ENCODE measurements at regions not wholly inside any gene's neighbourhood (a gene's known extent, or its start where the extent isn't known, plus 50 kb on each side); places are given as distances from the start of the nearest gene placed in this dataset.

GRCh38 chr5:114296191-114296590 is 65.7 kb upstream of the KCNN2 start:
- no peak for DNase-seq

DNA sequence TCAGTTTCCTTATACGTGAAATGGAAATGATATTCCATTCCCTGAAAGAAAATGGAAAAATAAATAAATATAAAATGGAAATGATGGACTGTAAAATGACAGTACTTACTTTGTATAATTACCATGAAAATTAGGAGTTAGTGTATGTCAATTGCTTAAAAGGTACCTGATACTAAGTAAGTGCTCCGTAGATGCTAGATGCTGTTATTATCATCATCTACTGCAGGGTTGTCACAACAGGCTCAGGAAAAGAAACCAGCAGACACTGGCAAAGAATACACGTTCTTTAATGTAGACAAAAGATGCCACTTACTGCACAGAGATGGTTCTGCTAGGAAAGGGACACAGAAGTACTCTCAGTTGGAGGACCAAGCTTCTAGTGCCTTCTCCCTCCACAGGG is 64.0 kb upstream of the KCNN2 start:
- DNase-seq, result no peak

DNA sequence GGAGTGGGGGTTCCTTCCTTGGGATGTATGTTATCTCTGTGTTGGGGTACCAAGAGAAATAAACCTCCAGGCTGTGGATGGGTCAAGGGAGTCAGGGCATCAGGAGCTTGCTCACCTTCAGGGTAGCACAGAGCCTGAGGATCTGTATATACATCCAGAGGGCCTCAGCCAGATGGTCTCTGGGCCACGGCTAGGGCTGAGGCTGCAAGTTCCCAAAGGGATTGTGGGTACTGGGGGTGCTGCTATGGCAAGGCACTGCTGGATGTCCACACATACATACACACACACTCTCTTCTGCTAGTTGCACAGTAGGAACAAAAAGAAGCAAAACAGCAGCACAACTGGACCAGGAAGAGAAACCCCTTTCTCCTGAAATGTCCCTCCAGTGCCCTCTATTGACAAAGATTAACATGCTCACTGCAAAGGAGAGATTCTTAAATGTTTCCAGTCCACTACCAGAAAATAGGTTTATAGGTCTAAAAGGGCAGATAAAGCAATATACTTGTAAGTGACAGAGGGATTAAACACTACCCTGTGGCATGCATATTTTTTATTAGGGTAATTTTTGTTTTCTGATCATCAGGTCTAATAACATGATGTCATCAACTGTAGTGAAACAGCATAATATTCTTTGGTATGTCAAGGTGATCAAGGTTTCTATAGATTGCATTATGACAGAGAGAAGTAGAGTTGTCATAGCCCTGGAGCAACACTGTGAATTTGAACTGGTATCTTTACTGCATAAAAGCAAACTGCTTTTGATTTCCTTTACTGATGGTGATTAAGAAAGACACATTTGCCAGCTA is 56.3 kb upstream of the KCNN2 start:
- no peak for DNase-seq

DNA sequence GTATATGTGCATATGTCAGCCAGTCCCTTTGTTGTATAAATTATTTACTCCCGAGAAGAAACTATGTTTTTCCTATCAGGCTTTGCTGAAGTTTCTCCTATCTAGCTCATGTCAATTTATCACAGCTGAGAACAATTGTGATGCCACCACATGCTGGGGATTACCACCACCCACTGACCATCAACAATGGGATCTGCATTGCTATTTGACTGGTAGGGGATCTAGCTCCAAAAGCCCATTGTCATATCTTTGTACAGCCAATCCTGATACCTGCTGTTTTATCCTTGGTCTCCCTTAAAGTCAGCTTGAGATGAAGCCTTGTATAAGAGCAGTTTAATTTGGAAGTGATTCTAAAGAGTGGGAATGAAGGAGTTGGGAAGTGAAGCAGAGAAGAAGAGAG is 53.9 kb upstream of the KCNN2 start:
- DNase-seq, result no peak

DNA sequence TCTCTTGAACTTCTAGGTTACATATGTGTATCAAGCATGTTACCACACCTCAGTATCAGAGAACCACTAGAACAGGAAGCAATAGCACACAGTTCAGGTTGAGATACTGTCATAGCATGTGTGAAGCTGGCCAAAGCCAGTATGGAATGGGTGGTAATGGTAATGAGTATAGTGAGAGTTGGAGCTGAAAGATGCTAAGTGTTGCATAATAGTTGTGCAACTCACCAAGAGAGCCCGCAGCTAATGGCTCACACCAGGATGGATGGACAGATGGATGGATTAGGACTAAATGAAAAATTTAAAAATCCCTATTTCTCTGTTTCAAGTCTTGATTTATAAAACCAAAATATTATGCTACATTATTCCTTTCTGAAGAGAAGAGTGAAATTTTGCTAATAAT is 53.4 kb upstream of the KCNN2 start:
- no peak for DNase-seq

DNA sequence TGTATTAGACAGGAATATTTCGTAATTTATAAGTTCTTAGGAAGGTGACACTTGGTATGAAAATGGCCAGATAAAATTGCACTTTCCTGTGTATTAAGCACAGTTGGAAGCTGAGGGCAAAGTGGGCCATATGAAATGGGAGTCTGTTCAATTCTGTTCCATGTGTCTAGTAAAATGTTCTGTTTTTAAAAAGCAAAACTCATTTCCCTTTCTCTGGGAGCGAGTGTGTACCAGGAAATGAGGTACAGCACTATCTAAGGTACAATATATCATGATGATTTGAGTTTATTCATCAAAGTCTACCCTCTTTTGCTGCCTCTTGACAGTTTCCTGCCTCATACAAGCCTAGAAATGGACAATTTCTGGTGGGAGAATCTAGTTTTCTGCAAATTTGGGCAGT is 51.2 kb upstream of the KCNN2 start:
- no peak for DNase-seq

- DNase-seq, result no peak
These were observed 50.6 kb upstream of the KCNN2 start for GRCh38 chr5:114311281-114311680.

DNA sequence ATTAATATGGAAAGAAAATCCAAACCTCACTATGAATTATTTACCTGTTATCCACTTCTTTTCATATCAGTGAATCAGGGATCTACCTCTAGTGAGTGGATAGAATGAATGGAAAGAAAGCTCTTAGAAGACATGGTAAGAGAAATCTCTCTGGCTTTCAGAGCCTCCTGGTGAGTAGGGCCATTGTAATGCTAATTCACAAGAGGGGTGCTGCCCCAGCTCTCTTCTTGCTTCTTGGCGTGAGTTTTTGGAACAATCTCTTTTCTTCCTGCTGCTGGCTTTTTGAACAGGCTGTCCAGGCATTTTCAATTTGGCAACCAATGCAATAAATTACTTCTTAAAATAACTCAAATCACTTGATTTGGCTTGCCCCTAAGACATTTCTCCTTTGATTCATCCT is 49.9 kb upstream of the KCNN2 start:
- no peak for DNase-seq

Data from suppressor macrophage treated with lipopolysaccharide for 4 hours (primary cell).